T-helper 2 cell treated with Interferon-gamma antibody and Interleukin-4, amounts not matched to agents 5 μg/mL and 100 μg/mL, for 36 hours (primary cell): ENCODE measurements at regions not wholly inside any gene's neighbourhood (a gene's known extent, or its start where the extent isn't known, plus 50 kb on each side); places are given as distances from the start of the nearest gene placed in this dataset.
"Not testable (repeated sequence)": the region's sequence is repeated elsewhere in the genome, so short reads cannot be mapped to it uniquely, and the experiment has no call there.

Experiments
- DNase-seq: peaks from one replicate; pipeline ENCODE4 v3.0.0; 2021; ENCODE audit warnings: low spot score
- H3K27ac Mint-ChIP-seq: one replicate; pipeline ENCODE4 v1.8.0; 2021; ENCODE audit warnings: mild to moderate bottlenecking, mixed read lengths
- H3K27me3 Mint-ChIP-seq: one replicate; pipeline ENCODE4 v1.8.0; 2021; ENCODE audit warnings: low read depth, mixed read lengths
- H3K36me3 Mint-ChIP-seq: one replicate; pipeline ENCODE4 v1.8.0; 2021; ENCODE audit warnings: low read depth, mixed read lengths
- H3K4me1 Mint-ChIP-seq: one replicate; pipeline ENCODE4 v1.8.0; 2021; ENCODE audit warnings: low read depth, mixed read lengths
- H3K4me3 Mint-ChIP-seq: one replicate; pipeline ENCODE4 v1.8.0; 2022; ENCODE audit warnings: mild to moderate bottlenecking, moderate library complexity, mixed read lengths
- H3K9me3 Mint-ChIP-seq: one replicate; pipeline ENCODE4 v1.8.0; 2021; ENCODE audit warnings: mixed read lengths

GRCh38 chr2:81363800-81364199 lies 1059.2 kb upstream of the LRRTM1 start:
- H3K36me3 Mint-ChIP-seq, result no peaks in the 10 kb centered on the region
- no peaks in the 10 kb centered on the region for H3K4me1 Mint-ChIP-seq
- no peak for DNase-seq
- peaks cover 50% of the 10 kb centered on the region for H3K9me3 Mint-ChIP-seq
- no peaks in the 10 kb centered on the region for H3K27me3 Mint-ChIP-seq
- no peak overlapping the region for H3K4me3 Mint-ChIP-seq
- H3K27ac Mint-ChIP-seq, result no peak overlapping the region

GRCh38 chr2:81362468-81362867 lies 1057.9 kb upstream of the LRRTM1 start:
- H3K9me3 Mint-ChIP-seq, result peaks cover 46% of the 10 kb centered on the region
- not testable (repeated sequence) for DNase-seq, H3K36me3 Mint-ChIP-seq, H3K27me3 Mint-ChIP-seq, H3K4me3 Mint-ChIP-seq, H3K27ac Mint-ChIP-seq, H3K4me1 Mint-ChIP-seq

- H3K27me3 Mint-ChIP-seq, result no peaks in the 10 kb centered on the region
- H3K36me3 Mint-ChIP-seq, result no peaks in the 10 kb centered on the region
- no peaks in the 10 kb centered on the region for H3K4me1 Mint-ChIP-seq
- DNase-seq, result no peak
- peaks cover 22% of the 10 kb centered on the region for H3K9me3 Mint-ChIP-seq
- H3K4me3 Mint-ChIP-seq, result no peak overlapping the region
- H3K27ac Mint-ChIP-seq, result no peak overlapping the region
Observed at GRCh38 chr2:81355436-81355835, 1050.9 kb upstream of the LRRTM1 start.

- DNase-seq, result no peak
- no peak overlapping the region for H3K4me3 Mint-ChIP-seq
- peaks cover 31% of the 10 kb centered on the region for H3K9me3 Mint-ChIP-seq
- H3K27me3 Mint-ChIP-seq, result no peaks in the 10 kb centered on the region
- no peak overlapping the region for H3K27ac Mint-ChIP-seq
- H3K4me1 Mint-ChIP-seq, result no peaks in the 10 kb centered on the region
- no peaks in the 10 kb centered on the region for H3K36me3 Mint-ChIP-seq
Observed at GRCh38 chr2:81334046-81334445, 1029.5 kb upstream of the LRRTM1 start.

GRCh38 chr2:81328968-81329367 lies 1024.4 kb upstream of the LRRTM1 start:
- Mint-ChIP-seq H3K27me3 (no peaks in the 10 kb centered on the region), H3K9me3 (peaks cover 34% of the 10 kb centered on the region), H3K4me1 (no peaks in the 10 kb centered on the region), H3K36me3 (no peaks in the 10 kb centered on the region), H3K27ac (no peak overlapping the region), H3K4me3 (no peak overlapping the region)
- DNase-seq, result no peak

- no peaks in the 10 kb centered on the region for H3K4me1 Mint-ChIP-seq
- no peak overlapping the region for H3K4me3 Mint-ChIP-seq
- H3K27ac Mint-ChIP-seq, result no peak overlapping the region
- DNase-seq, result no peak
- no peaks in the 10 kb centered on the region for H3K27me3 Mint-ChIP-seq
- H3K9me3 Mint-ChIP-seq, result peaks cover 44% of the 10 kb centered on the region
- H3K36me3 Mint-ChIP-seq, result no peaks in the 10 kb centered on the region
Observed at GRCh38 chr2:81327911-81328310, 1023.4 kb upstream of the LRRTM1 start.

- H3K9me3 Mint-ChIP-seq, result peaks cover 51% of the 10 kb centered on the region
Observed at GRCh38 chr2:81324046-81324445, 1019.5 kb upstream of the LRRTM1 start.

GRCh38 chr2:81304154-81304830 lies 999.7 kb upstream of the LRRTM1 start:
- no peak for DNase-seq
- H3K27me3 Mint-ChIP-seq, result no peaks in the 10 kb centered on the region
- H3K4me3 Mint-ChIP-seq, result no peak overlapping the region
- H3K4me1 Mint-ChIP-seq, result no peaks in the 10 kb centered on the region
- H3K36me3 Mint-ChIP-seq, result no peaks in the 10 kb centered on the region
- H3K9me3 Mint-ChIP-seq, result peaks cover 47% of the 10 kb centered on the region
- no peak overlapping the region for H3K27ac Mint-ChIP-seq

More at GRCh38 chr2:81324046-81324445, 1019.5 kb upstream of the LRRTM1 start:
- H3K36me3 Mint-ChIP-seq, result no peaks in the 10 kb centered on the region
- no peaks in the 10 kb centered on the region for H3K4me1 Mint-ChIP-seq
- no peak for DNase-seq
- H3K27ac Mint-ChIP-seq, result no peak overlapping the region
- H3K4me3 Mint-ChIP-seq, result no peak overlapping the region
- no peaks in the 10 kb centered on the region for H3K27me3 Mint-ChIP-seq

GRCh38 chr2:81303321-81303720 lies 998.8 kb upstream of the LRRTM1 start:
- peaks cover 40% of the 10 kb centered on the region for H3K9me3 Mint-ChIP-seq
- H3K36me3 Mint-ChIP-seq, result no peaks in the 10 kb centered on the region

GRCh38 chr2:81299841-81300240 lies 995.3 kb upstream of the LRRTM1 start:
- no peak overlapping the region for H3K4me3 Mint-ChIP-seq
- DNase-seq, result no peak
- no peaks in the 10 kb centered on the region for H3K36me3 Mint-ChIP-seq
- H3K27ac Mint-ChIP-seq, result no peak overlapping the region
- peaks cover 31% of the 10 kb centered on the region for H3K9me3 Mint-ChIP-seq
- no peaks in the 10 kb centered on the region for H3K4me1 Mint-ChIP-seq
- H3K27me3 Mint-ChIP-seq, result no peaks in the 10 kb centered on the region

More at GRCh38 chr2:81303321-81303720, 998.8 kb upstream of the LRRTM1 start:
- H3K27ac Mint-ChIP-seq, result no peak overlapping the region
- no peak for DNase-seq
- no peaks in the 10 kb centered on the region for H3K27me3 Mint-ChIP-seq
- H3K4me1 Mint-ChIP-seq, result no peaks in the 10 kb centered on the region
- no peak overlapping the region for H3K4me3 Mint-ChIP-seq

- H3K9me3 Mint-ChIP-seq, result peaks cover 59% of the 10 kb centered on the region
- H3K4me3 Mint-ChIP-seq, result no peak overlapping the region
- DNase-seq, result no peak
- no peaks in the 10 kb centered on the region for H3K4me1 Mint-ChIP-seq
- no peaks in the 10 kb centered on the region for H3K27me3 Mint-ChIP-seq
- H3K36me3 Mint-ChIP-seq, result no peaks in the 10 kb centered on the region
- no peak overlapping the region for H3K27ac Mint-ChIP-seq
Observed at GRCh38 chr2:81290846-81291245, 986.3 kb upstream of the LRRTM1 start.

GRCh38 chr2:81283081-81283480 lies 978.5 kb upstream of the LRRTM1 start:
- Mint-ChIP-seq H3K27ac (no peak overlapping the region), H3K4me1 (no peaks in the 10 kb centered on the region), H3K4me3 (no peak overlapping the region), H3K9me3 (peaks cover 35% of the 10 kb centered on the region), H3K27me3 (no peaks in the 10 kb centered on the region), H3K36me3 (no peaks in the 10 kb centered on the region)
- no peak for DNase-seq

GRCh38 chr2:81282151-81282769 lies 977.7 kb upstream of the LRRTM1 start:
- Mint-ChIP-seq H3K4me3 (no peak overlapping the region), H3K27me3 (no peaks in the 10 kb centered on the region), H3K27ac (no peak overlapping the region), H3K4me1 (no peaks in the 10 kb centered on the region), H3K36me3 (no peaks in the 10 kb centered on the region), H3K9me3 (peaks cover 28% of the 10 kb centered on the region)
- no peak for DNase-seq

GRCh38 chr2:81276595-81276994 lies 972.0 kb upstream of the LRRTM1 start:
- DNase-seq, result no peak
- no peaks in the 10 kb centered on the region for H3K36me3 Mint-ChIP-seq
- H3K4me1 Mint-ChIP-seq, result no peaks in the 10 kb centered on the region
- no peak overlapping the region for H3K27ac Mint-ChIP-seq
- no peaks in the 10 kb centered on the region for H3K27me3 Mint-ChIP-seq
- H3K9me3 Mint-ChIP-seq, result peaks cover 43% of the 10 kb centered on the region
- no peak overlapping the region for H3K4me3 Mint-ChIP-seq

- Mint-ChIP-seq H3K9me3 (peaks cover 45% of the 10 kb centered on the region), H3K27ac (no peak overlapping the region), H3K27me3 (no peaks in the 10 kb centered on the region), H3K4me3 (no peak overlapping the region), H3K36me3 (no peaks in the 10 kb centered on the region), H3K4me1 (no peaks in the 10 kb centered on the region)
- no peak for DNase-seq
Observed at GRCh38 chr2:81266106-81266505, 961.6 kb upstream of the LRRTM1 start.
